ENCODE measurements at regions not wholly inside any gene's neighbourhood (a gene's known extent, or its start where the extent isn't known, plus 50 kb on each side); places are given as distances from the start of the nearest gene placed in this dataset.

GRCh38 chr18:24964216-24964615, 387.8 kb downstream of the ZNF521 start:
- DNase-seq (peak; percentile 30), ATAC-seq (ENCODE audit: low read depth) (peak; percentile 100)
- Mint-ChIP-seq H3K36me3 (ENCODE audit: low read depth) (no peaks in the 10 kb centered on the region), H3K4me1 (peaks cover 17% of the 10 kb centered on the region), H3K4me3 (no peak overlapping the region), H3K27me3 (no peaks in the 10 kb centered on the region), H3K27ac (peak overlapping the region; percentile 69), H3K9me3 (peaks cover 5% of the 10 kb centered on the region)
- ChIA-PET POLR2A (no interaction called here), CTCF (no interaction called here)
- TF ChIP-seq, protein P1, sequence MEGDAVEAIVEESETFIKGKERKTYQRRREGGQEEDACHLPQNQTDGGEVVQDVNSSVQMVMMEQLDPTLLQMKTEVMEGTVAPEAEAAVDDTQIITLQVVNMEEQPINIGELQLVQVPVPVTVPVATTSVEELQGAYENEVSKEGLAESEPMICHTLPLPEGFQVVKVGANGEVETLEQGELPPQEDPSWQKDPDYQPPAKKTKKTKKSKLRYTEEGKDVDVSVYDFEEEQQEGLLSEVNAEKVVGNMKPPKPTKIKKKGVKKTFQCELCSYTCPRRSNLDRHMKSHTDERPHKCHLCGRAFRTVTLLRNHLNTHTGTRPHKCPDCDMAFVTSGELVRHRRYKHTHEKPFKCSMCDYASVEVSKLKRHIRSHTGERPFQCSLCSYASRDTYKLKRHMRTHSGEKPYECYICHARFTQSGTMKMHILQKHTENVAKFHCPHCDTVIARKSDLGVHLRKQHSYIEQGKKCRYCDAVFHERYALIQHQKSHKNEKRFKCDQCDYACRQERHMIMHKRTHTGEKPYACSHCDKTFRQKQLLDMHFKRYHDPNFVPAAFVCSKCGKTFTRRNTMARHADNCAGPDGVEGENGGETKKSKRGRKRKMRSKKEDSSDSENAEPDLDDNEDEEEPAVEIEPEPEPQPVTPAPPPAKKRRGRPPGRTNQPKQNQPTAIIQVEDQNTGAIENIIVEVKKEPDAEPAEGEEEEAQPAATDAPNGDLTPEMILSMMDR (IDR thresholded peaks at IDR 0.05), result no peak
- intact Hi-C loops (cut with micrococcal nuclease), result loop anchor here (1.0 kb wide), 1 partner anchor 41 kb away; no protein-coding TSS in a partner anchor

DNA sequence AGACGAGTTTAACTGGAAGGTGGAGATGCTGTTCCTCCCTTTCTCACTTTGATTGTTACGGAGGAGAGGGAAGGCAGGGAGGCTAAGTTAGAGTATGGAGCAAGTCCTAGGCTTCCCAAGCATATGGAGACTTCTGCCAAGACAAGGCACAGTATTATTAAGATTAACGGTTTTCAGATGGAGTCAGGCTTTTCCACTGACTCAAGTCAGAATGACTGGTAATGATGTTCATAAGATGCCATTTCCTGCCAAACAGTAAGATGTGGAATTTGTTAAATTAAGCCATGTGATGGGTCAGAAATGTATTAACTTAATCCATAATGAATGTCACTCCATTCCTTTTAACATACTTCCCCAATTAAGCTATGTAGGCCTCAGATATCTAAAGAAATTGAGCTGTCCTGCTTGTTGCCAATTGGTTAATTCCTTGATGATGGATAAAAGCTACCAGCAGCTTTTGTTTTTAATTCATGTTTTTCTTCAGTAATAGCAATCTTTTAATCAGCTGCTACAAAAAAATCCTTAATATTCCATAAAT, 383.7 kb downstream of the ZNF521 start:
- Mint-ChIP-seq H3K27ac (no peak overlapping the region), H3K4me1 (peaks cover 17% of the 10 kb centered on the region), H3K27me3 (no peaks in the 10 kb centered on the region), H3K36me3 (ENCODE audit: low read depth) (no peaks in the 10 kb centered on the region), H3K9me3 (peaks cover 2% of the 10 kb centered on the region), H3K4me3 (no peak overlapping the region)
- no peak for ATAC-seq (ENCODE audit: low read depth)
- DNase-seq, result no peak
- CTCF ChIA-PET, result no interaction called here
- POLR2A ChIA-PET, result no interaction called here
- intact Hi-C loops (cut with micrococcal nuclease), result no loop called here
- TF ChIP-seq, protein P1 (IDR thresholded peaks at IDR 0.05), result no peak

DNA sequence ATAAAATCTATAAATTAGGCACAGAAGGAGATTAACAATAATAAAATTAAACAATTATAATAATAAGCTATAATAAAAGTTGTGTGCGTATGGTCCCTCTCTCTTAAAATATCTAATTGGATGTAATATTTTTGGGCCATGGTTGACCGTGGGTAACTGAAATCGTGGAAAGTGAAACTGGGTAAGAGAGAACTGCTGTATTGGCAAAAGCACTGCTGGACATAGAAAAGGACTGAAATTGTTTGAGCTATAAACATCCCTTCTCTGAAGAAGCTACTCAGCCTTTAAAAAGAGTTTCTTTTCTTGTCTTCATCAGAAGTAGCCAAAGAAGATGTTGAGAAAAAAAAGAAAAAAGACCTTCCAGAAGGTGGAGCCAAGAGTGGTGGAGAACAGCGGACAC, 379.4 kb downstream of the ZNF521 start:
- Mint-ChIP-seq H3K4me1 (no peaks in the 10 kb centered on the region), H3K27me3 (peaks cover 6% of the 10 kb centered on the region), H3K27ac (no peak overlapping the region), H3K36me3 (ENCODE audit: low read depth) (no peaks in the 10 kb centered on the region), H3K9me3 (no peaks in the 10 kb centered on the region), H3K4me3 (no peak overlapping the region)
- DNase-seq (no peak), ATAC-seq (ENCODE audit: low read depth) (no peak)
- ChIA-PET CTCF (no interaction called here), POLR2A (no interaction called here)
- intact Hi-C loops (cut with micrococcal nuclease), result no loop called here
- TF ChIP-seq, protein P1 (IDR thresholded peaks at IDR 0.05), result no peak

DNA sequence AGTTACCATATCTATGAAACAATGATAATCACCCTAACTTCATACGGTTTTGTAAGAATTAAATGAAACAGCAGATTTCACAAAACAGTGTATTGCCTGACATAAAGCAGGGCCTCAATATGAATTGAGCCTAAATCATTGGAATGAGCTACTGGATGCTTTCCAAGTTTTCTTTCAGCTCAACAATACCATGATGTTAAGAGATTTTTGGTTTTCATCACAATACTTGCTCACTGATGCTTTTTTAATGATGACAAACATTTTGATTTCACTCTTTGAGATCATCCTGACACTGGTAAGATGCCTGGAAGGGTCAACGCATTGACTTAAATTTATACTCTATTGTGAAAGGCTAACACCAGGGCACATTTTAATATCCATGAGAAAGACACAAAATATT, 377.5 kb downstream of the ZNF521 start:
- DNase-seq, result no peak
- TF ChIP-seq, protein P1 (IDR thresholded peaks at IDR 0.05), result no peak
- Mint-ChIP-seq H3K27ac (no peak overlapping the region), H3K4me3 (no peak overlapping the region), H3K4me1 (no peaks in the 10 kb centered on the region), H3K36me3 (ENCODE audit: low read depth) (no peaks in the 10 kb centered on the region), H3K27me3 (peaks cover 20% of the 10 kb centered on the region), H3K9me3 (no peaks in the 10 kb centered on the region)
- ATAC-seq (ENCODE audit: low read depth), result no peak
- intact Hi-C loops (cut with micrococcal nuclease), result no loop called here
- ChIA-PET POLR2A (no interaction called here), CTCF (no interaction called here)

DNA sequence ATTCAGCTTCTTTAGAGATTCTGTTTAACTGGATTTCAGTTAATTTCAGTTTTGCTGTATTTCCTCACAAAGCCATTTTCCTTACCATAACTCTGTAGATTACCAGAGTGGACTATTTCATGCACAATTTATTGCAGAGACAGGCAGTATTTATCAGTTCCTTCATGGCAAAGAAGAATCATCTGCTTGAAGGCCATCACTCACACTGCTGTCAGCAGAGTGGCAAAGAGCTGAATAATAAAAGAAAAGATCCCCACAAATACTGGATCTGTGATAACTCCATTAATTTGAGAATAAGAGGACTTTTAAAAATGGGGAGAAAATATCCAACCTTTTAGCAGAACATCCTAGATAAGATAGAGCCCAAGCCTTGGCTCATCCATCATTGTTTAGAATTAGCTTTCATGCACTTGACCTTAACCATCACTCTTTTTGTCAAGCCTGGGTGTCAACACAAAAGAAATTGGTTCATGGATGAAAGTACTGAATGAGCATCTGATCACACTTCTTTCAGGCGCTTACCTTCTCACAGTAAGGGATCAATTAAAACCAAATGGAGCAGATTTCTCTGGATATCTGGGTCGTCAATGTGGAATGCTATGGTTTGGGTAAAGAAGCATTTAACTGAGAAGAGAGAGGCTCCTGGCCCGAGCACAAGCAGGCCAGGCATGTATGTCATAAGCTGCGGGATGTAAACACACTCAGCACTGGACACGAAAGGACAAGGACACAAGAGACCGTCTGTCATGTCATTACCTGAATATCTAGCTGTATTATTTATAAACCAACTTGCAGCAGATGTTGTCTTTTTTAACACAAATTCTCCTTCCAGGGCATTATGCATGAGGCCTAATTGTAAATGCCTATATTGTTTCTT, 376.2 kb downstream of the ZNF521 start:
- Mint-ChIP-seq H3K4me3 (no peak overlapping the region), H3K36me3 (ENCODE audit: low read depth) (no peaks in the 10 kb centered on the region), H3K27ac (no peak overlapping the region), H3K27me3 (peaks cover 23% of the 10 kb centered on the region), H3K4me1 (no peaks in the 10 kb centered on the region), H3K9me3 (no peaks in the 10 kb centered on the region)
- ATAC-seq (ENCODE audit: low read depth) (no peak), DNase-seq (no peak)
- CTCF ChIA-PET, result no interaction called here
- POLR2A ChIA-PET, result no interaction called here
- intact Hi-C loops (cut with micrococcal nuclease), result no loop called here
- TF ChIP-seq, protein P1 (IDR thresholded peaks at IDR 0.05), result no peak

Data from activated B cell treated with CpG ODN at 0.5 μM for 24 hours (primary cell).